ENCODE measurements at regions not wholly inside any gene's neighbourhood (a gene's known extent, or its start where the extent isn't known, plus 50 kb on each side); places are given as distances from the start of the nearest gene placed in this dataset.
A peak's percentile ranks its signal among the peaks of the same experiment; 100 is the strongest.
"Not testable (repeated sequence)": the region's sequence is repeated elsewhere in the genome, so short reads cannot be mapped to it uniquely, and the experiment has no call there.

DNA sequence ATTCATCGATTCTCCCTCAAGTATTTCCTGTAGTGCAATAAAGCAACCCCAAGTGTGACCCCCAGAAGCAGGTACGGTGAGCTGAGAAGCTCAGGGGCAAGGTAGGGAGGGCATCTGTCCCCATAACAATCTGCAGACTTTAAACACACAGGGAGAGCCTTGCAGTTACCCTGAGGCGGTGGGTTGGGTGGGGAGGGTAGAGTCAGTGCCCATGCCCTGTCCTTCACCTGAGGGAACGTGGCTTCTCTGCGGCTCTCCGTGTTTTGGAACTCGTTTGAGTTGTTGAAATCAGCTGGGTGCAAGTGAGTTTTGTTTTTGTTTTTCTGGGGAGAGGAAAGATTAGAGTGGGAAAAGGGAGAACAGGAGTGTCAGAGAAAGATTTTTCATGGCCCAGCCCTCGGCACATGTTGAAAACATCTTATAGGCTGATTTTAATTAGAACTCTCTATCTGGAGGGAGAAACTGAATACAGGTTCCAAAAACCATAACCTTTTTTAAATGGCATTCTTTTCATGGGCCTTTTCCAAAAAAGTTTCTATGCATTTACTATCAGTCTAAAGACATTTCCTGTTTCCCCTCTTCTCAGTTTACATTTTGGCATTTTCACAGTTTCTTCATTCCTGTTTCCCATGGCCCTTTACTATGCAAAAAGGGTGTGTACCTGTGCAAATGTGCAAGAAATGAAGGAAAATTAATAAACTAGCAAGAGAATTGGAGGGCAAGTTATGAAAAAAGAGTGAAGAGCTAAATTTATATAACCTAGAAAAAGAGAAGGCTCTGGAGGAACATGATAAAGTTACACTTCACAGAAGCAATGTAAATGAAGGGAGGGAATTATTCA lies 266.5 kb upstream of the VLDLR start:
- peak; percentile 30 for DNase-seq (ENCODE audit: low read depth)

DNA sequence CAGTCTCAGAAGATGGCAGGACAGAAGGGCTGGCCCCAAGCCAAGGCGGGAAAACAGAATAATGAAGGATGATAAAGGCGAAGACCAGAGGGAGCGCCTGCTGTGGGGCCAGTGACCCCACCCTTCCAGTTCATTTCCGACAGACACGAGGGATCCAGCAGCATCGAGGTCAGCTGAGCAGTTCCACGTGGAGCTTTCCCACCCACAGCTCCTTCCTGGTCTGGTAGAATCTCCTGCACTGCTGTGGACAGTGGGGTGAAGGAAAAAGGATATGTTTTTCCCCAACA lies 265.9 kb upstream of the VLDLR start:
- DNase-seq (ENCODE audit: low read depth) = no peak

DNA sequence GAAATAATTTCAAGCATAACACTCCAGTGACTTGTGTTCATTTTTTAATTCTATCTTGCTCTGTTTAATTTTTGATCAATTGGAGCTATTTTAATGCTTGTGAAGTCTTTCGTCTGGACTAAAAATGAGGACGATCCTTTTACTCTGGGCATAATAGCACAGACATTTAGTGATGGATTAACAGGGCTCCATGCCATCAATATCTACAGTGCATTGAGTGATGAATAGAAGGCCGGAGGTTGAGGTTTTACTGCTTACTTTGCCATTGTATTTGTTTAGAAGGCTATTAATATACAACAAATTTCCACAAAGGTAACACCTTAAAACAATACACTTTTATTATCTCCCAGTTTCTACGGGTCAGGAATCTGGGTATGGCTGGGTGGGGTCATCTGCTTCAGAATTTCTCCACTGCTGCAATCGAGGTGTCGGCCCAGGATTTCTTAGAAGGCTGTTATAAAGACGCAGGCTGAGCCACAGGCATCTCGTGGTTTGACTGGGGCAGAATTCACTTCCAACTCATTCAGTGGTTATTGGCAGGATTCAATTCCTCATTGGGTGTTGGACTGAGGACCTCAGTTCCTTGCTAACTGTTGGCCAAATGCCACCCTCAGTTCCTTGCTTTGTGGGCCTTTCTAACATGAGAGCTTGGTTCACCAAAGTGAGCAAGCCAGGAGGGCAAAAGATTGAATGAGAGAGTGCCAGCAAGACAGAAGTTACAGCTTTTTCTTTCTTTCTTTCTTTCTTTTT lies 265.4 kb upstream of the VLDLR start:
- peak; percentile 32 for DNase-seq (ENCODE audit: low read depth)

DNA sequence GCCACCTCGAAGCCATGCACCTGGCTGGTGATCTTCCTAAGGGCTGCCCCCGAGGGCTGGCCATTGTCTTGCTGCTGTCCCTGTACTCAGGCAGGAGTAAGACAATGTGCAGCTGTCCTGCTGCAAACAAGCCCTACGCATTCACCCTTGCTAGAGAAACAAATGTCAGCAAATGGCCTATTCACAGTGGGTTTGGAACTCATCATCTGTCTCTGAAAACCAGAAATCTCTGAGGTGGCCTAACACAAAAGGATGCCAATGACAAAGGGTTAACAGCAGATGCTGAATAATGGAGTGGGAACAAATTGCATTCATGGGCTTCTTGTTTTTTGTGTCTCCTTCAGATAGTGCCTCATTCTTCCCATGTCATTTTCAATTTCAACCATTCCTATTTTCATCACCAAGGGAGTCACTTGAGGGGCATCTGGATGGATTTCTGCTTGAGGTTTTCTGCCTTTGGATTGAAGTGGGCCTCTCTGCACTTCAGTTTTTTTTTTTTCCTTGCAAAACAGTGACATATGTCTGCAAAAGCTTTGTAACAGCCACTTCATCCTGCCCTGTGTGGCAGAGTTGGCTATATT lies 261.6 kb upstream of the VLDLR start:
- DNase-seq (ENCODE audit: low read depth) = no peak

DNA sequence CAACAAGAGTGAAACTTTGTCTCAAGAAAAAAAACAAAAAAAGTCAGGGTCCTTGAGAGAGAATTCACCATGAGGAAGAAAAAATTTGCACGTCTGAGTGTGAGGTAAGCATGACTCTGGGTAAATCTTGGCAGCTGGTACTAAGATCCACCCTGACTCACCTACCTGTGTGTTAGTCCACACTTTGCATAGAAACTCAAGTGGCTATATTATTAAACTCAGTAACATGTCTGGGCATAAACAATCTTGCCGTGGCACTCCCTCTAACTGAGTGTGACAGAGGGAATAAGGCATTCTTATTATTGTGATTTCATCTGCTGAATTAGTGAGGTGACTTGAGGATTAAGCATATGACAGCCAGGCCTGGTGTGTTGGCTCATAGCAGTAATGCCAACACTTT lies 259.4 kb upstream of the VLDLR start:
- DNase-seq (ENCODE audit: low read depth) = no peak

DNA sequence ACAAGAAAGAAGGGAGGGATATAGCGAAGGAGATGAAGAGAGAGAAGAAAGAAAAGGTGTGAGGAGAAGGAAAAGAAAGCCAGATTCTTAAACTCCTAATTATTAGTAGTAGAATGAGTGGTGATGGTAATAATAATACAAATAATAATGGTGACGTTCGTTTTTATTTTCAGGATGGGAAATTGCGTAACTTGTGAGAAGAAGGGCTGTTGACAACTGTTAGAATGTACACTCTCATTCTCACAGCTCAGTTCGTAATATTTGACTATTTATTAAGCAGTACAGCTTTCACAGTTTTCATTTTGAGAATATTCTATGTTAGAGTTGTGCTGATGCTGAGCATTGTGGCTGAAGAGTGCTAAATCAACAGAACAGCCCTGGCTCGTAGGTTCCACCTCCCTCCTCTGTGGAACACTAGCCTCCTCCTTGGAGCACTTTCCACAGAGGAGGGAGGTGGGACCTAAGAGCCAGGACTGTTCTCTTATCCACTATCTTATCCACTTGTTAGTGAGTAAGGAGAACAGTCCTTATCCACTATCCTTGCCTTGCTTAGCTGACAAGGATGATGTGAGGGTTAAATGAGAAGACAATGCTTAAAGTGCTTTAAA lies 258.3 kb upstream of the VLDLR start:
- DNase-seq (ENCODE audit: low read depth) = no peak

DNA sequence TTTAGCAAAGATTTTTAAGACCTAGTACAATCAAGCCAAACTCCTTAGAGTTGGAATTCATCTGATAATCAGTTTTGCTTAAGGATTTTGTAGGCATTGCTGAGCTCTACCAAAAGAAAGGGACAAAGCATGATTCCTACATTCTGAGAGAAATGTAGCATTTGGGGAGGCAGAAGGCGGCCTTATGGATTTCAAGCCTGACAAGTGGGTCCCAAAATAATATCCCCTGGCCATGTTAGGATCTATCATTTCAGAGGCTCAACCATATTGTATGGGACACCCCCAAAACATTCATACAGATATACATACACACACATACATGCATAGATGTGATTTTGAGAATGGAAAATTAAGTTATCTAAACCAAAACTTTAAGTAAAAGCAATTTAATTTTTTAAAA lies 257.8 kb upstream of the VLDLR start:
- no peak for DNase-seq (ENCODE audit: low read depth)

DNA sequence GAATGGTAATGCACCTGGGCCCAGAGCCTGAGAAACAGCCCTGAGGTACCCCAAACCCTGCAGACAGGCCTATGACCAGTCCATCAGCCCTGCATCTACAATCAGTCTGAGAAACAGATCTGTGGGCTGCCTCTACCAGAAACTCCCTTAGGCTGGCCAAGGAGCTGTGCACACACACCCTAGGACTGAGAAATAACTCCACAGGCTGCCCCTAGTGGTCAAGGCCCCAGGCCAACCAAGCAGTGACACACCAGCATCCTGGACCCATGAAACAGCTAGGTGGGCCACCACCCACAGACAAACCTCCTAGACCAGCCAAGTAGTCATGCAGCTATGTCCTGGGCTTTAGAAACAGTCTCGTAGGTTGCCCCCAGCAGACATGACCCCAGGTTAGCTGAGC lies 253.6 kb upstream of the VLDLR start:
- peak; percentile 2 for DNase-seq (ENCODE audit: low read depth)

DNA sequence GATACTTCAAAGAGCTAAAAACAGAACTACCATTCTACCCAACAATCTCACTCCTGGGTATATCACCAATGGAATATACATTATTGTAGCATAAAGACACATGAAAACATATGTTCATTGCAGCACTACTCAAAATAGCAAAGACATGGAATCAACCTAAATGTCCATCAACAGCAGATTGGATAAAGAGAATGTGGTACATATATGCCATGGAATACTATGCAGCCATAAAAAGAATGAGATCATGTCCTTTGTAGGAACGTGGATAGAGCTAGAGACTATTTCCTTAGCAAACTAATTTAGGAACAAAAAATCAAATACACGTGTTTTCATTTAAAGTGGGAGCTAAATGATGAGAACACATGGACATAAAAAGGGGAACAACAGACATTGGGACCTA lies 247.9 kb upstream of the VLDLR start:
- no peak for DNase-seq (ENCODE audit: low read depth)

DNA sequence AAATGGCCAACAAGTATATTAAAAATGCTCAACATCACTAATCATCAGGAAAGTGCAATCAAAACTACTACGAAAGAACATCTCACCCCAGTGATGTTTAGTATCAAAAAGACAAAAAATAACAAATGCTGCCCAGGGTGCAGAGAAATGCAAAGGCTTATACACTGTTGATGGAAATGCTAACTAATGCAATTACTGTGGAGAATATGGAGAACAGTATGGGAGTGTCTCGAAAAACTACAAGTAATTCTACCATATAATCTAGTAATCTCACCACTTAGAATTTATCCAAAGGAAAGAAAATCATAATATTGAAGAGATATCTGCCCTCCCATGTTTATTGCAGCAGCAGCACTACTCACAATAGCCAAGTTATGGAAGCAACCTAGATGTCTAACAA lies 246.5 kb upstream of the VLDLR start:
- DNase-seq (ENCODE audit: low read depth) = no peak

DNA sequence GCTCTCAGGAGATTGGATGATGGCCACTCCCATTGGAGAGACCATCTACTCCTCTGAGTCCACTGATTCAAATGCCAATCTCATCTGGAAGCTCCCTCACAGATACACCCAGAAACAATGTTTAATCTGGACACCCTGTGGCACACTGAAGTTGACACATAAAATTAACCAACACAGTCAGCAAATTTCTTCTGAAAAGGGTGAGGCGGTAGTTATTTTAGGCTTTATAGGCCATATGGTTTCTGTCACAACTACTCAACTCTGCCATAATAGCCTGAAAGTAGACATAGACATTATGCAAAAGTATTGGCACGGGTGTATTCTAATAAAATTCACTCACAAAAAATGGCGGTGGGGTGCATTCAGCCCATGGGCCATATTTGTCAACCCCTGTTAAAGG lies 244.5 kb upstream of the VLDLR start:
- DNase-seq (ENCODE audit: low read depth) = no peak

DNA sequence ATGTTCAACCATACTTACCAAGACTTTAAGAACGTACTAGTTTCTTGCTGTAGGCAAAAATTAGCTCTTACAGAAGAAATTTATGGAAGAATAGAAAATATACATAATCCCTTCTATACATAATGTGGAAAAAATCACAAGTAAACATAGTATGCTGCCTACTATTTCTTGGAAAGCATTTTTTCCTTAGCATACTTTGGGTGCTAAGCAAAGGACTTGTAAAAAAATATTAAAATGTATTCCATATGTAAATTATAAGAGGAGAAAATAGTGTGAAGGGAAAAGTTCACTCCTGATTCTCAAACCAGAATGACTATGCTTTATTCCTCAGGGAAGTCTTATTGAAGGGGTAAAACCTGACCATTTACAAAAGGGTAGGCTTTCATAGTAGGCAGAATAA lies 243.8 kb upstream of the VLDLR start:
- no peak for DNase-seq (ENCODE audit: low read depth)

DNA sequence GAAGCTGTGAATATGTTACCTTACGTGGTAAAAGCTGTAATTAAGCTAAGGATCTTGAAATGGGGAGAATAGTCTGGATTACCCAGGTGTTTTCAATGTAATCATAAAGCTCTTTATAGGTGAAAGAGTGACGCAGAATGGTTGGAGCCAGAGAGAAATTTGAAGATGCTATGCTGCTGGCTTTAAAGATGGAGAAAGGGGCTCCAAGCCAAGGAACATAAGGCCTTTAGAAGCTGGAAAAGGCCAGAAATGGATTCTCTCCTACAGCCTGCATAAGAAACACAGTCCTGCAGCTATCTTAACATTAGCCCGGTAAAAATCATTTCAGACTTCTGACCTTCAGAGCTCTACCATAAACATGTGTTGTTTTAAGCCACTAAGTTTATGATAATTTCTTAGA lies 243.3 kb upstream of the VLDLR start:
- DNase-seq (ENCODE audit: low read depth) = no peak

DNA sequence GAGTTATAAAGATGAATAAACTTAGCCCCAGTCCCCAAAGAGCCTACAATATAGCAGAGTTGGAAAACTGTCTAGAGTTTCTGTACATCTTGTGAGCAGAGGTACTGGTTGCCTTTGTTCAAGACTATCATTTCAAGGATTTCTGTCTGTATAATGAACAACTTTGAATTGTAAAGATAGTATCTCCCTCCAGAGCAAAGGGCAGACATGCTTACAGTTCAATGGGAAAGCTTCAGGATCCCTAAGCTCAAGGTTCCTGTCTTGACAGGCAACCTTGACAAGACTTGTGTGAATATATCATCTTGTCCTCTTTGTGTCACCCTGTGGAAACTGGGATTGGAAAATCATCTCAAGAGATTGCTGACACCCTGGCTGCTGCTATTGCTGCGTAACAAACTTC lies 242.8 kb upstream of the VLDLR start:
- DNase-seq (ENCODE audit: low read depth) = no peak

DNA sequence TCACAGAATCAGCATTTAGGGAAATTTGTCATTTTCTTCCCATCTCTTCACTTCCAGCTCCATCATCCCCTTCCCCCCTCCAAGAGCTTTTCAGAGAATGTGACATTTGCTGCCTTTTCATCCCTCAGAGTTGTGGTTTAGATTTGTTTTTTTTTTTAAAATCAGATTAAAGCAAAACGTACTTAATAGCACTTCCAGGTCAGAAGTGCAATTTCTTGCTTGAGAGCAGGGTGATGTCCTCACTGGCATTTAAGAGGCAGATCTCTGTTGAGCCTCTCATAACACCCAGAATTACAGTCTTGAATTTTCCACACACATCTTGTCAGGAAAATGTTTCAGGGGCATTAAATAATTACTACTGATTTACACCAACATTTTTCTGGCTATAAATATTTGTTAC lies 236.8 kb upstream of the VLDLR start:
- peak; percentile 9 for DNase-seq (ENCODE audit: low read depth)

DNA sequence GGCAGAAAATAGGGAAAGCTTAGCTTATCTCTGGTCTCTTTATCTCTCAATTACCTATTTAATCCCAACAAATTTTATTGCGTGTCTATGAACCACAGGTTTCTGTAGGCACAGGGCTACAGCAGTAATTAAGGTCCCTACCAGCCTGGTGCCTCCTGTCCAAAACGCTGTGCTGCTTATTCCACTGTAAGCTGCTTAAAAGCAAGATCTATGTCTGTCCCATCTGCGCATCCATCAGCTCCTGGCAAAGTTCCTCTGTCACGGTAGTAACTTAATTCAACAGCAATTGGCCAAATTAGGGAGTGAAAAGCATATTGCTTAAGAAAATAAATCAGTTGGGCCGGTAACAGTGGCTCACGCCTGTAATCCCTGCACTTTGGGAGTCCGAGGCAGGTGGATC lies 235.8 kb upstream of the VLDLR start:
- no peak for DNase-seq (ENCODE audit: low read depth)

DNA sequence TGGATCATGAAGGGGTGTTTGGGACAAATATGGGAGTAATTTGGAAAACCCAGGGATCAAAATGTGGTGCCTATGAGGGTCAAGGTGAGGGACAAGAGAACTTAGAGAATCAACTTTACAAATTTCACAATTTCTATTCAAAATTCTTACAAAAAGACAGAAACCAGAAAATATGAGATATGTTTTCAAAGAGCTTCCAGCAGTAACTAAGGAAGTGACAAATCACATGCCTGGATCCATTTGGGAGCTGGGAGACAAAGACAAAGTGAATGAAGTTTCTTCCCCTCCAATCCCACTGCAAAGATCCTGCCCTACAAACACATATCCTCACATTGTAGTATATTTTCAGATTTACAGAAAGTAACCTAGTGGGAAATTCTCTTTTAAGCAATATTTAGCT lies 235.0 kb upstream of the VLDLR start:
- DNase-seq (ENCODE audit: low read depth) = no peak

DNA sequence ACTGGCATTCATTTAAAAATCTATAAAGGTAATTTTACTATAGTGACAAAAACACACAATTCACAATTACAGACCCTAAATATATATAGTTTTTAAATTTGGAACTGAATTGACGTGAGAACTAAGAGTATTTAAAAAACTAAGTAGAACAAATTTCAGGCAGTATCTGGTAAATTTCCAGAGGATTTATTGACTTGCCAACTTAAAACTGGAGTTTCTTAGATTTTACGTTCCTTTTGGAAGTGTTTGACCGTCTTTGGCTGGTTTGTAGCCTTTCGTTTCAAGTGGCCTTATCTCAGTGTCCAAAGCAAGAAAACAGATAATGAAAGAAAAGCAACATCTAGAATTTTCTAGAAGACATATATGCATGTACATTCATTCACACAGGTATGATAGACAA lies 234.4 kb upstream of the VLDLR start:
- no peak for DNase-seq (ENCODE audit: low read depth)

DNA sequence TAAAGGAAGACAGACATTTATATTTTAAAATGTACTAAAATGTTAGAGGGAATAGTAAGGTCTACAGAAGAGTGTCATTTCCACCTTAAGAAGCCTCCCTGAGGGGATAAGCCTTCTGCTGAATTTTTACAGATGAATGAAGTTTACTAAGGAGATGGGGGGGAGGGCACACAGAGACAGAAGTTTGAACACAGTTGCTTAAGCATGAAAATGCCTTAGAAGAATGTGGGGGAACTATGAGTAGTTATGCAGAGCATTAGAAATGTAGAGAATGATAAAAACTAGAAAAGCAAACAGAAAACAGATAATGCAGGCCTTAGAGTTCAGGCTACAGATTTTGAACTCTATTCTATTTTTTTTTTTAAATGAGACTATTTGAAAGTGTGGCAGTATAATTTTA lies 232.2 kb upstream of the VLDLR start:
- DNase-seq (ENCODE audit: low read depth) = peak; percentile 78

DNA sequence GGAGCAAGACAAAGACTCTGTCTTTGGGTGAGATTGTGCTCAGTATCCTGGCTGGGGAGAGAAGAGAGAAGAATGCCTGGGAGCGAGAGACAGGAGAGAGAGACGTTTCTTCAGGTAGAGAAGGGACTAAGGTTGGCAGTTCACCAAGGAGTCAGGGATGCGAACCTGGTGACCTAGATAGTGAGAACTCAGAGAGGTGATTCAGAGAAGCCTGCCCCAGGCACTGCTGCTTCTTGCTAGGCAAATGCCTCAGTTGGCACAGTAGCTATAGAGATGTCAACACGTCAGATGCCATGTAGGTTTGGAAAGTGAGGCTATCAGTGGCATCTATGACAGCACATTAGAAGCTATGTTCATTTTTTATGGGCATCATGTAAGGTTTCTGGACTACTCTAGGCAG lies 231.6 kb upstream of the VLDLR start:
- DNase-seq (ENCODE audit: low read depth) = peak; percentile 27

DNA sequence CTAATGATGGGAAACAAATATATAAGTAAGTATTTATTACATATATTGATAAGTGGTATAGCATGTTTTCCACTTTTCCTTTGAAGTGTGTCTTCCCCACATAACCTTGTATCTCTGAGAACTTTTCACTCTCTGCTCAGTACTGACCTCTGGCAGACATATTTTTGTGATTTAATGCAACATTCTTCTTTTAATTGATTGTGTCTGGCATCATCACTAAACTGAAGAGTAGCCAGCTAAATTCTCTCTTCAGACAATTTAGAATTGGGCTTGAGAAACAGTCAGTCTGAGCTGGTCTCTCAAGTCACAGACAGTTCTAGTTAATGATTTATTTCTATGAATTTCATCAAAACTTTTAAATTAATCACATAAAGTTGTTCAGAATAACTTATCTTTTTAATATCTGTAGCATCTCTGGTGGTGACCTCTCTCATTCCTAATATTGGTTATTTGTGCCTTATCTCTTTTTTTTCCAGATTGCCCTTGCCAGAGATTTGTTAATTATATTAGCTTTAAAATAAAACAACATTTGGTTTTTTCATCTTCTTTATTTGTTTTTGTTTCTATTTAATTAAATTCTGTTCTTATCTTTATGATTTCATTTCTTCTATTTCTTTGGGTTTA lies 230.0 kb upstream of the VLDLR start:
- DNase-seq (ENCODE audit: low read depth) = peak; percentile 20

DNA sequence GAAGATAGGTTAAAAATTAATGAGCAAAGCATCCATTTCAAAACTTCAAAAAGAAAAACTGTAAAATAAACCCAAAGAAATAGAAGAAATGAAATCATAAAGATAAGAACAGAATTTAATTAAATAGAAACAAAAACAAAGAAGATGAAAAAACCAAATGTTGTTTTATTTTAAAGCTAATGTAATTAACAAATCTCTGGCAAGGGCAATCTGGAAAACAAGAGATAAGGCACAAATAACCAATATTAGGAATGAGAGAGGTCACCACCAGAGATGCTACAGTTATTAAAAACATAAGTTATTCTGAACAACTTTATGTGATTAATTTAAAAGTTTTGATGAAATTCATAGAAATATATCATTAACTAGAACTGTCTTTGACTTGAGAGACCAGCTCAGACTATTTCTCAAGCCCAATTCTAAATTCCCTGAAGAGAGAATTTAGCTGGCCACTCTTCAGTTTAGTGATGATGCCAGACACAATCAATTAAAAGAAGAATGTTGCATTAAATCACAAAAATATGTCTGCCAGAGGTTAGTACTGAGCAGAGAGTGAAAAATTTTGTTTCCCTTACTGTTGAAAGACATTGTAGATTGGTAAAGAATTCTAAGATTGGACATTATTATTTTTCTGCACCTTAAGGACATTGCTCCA lies 227.4 kb upstream of the VLDLR start:
- DNase-seq (ENCODE audit: low read depth) = not testable (repeated sequence)

All from EH (cell line).